Fibroblast of lung (primary cell): ENCODE measurements at regions not wholly inside any gene's neighbourhood (a gene's known extent, or its start where the extent isn't known, plus 50 kb on each side); places are given as distances from the start of the nearest gene placed in this dataset.

ENCODE experiments used
- DNase-seq, 2 donors: peaks; one replicate each; pipeline versions ENCODE4 v3.0.0 to v3.0.0-alpha.2; 2010; ENCODE audit warnings: low read depth in 2 of 2
- H2AFZ ChIP-seq: 2 replicates; pipeline ENCODE4 v1.5.1; 2012; ENCODE audit warnings: low read length, control low read depth, inconsistent platforms
- H3K27ac ChIP-seq: 2 replicates; pipeline ENCODE4 v1.5.1; 2011; ENCODE audit warnings: low read length, control low read depth; ENCODE audit not compliant: insufficient read depth
- H3K27me3 ChIP-seq: 2 replicates; pipeline ENCODE4 v1.5.1; 2011; ENCODE audit warnings: mild to moderate bottlenecking, low read length; ENCODE audit not compliant: control insufficient read depth, insufficient read depth
- H3K36me3 ChIP-seq: 2 replicates; pipeline ENCODE4 v1.5.1; 2011; ENCODE audit warnings: low read length; ENCODE audit not compliant: control insufficient read depth, insufficient read depth
- H3K4me1 ChIP-seq: 2 replicates; pipeline ENCODE4 v1.5.1; 2011; ENCODE audit warnings: low read length; ENCODE audit not compliant: control insufficient read depth, insufficient read depth; ENCODE audit errors: extremely low read depth
- H3K4me2 ChIP-seq: 2 replicates; pipeline ENCODE4 v1.5.1; 2011; ENCODE audit warnings: low read length, control low read depth; ENCODE audit not compliant: insufficient read depth; ENCODE audit errors: extremely low read depth
- H3K4me3 ChIP-seq, 4 experiments: fragments of 200-600 bp in 1 of 4; sonication (generic) in 1 of 4; replicated peaks in 1 of 4; 2 replicates each; pipeline ENCODE4 v1.5.1; 2011 to 2016; ENCODE audit warnings: low read length in 4 of 4, low read depth in 3 of 4, mild to moderate bottlenecking in 3 of 4, control low read depth in 2 of 4, inconsistent platforms in 1 of 4, mixed read lengths in 1 of 4; ENCODE audit not compliant: insufficient read depth in 1 of 4; ENCODE audit errors: control extremely low read depth in 1 of 4
- H3K79me2 ChIP-seq: 2 replicates; pipeline ENCODE4 v1.5.1; 2012; ENCODE audit warnings: mild to moderate bottlenecking, low read length, inconsistent platforms; ENCODE audit not compliant: control insufficient read depth, insufficient read depth
- H3K9ac ChIP-seq: 2 replicates; pipeline ENCODE4 v1.5.1; 2011; ENCODE audit warnings: mild to moderate bottlenecking, low read length, control low read depth; ENCODE audit not compliant: insufficient read depth
- H3K9me3 ChIP-seq: 2 replicates; pipeline ENCODE4 v1.5.1; 2012; ENCODE audit warnings: low read depth, low read length; ENCODE audit not compliant: control insufficient read depth, insufficient read depth
- H4K20me1 ChIP-seq: 2 replicates; pipeline ENCODE4 v1.5.1; 2011; ENCODE audit warnings: low read length; ENCODE audit not compliant: control insufficient read depth, insufficient read depth; ENCODE audit errors: extremely low read depth
- EZH2 ChIP-seq: IDR thresholded peaks from 2 replicates; pipeline ENCODE4 v1.5.1; 2012; ENCODE audit warnings: low read length, control low read depth, mild to moderate bottlenecking; ENCODE audit errors: missing control alignments
- TF ChIP-seq, protein P1 (sequence below), 2 donors: IDR thresholded peaks in 1 of 2; conservative IDR thresholded peaks in 1 of 2; 1 replicate in 1 of 2; 2 replicates in 1 of 2; pipeline ENCODE4 v1.5.1; 2011 to 2012; ENCODE audit warnings: low read length in 2 of 2, control low read depth in 1 of 2, inconsistent platforms in 1 of 2, low read depth in 1 of 2, mild to moderate bottlenecking in 1 of 2

GRCh38 chr15:93282808-93283207, 193.8 kb upstream of the RGMA start:
- H4K20me1 ChIP-seq = no peaks in the 10 kb centered on the region
- H3K9me3 ChIP-seq = no peaks in the 10 kb centered on the region
- H3K36me3 ChIP-seq = no peaks in the 10 kb centered on the region
- no peak overlapping the region for H3K9ac ChIP-seq
- no peak overlapping the region for H3K27ac ChIP-seq
- H3K79me2 ChIP-seq = no peaks in the 10 kb centered on the region
- DNase-seq = no peak
- no peak overlapping the region for H3K4me2 ChIP-seq
- no peak overlapping the region for H3K4me3 ChIP-seq
- TF ChIP-seq, protein P1, sequence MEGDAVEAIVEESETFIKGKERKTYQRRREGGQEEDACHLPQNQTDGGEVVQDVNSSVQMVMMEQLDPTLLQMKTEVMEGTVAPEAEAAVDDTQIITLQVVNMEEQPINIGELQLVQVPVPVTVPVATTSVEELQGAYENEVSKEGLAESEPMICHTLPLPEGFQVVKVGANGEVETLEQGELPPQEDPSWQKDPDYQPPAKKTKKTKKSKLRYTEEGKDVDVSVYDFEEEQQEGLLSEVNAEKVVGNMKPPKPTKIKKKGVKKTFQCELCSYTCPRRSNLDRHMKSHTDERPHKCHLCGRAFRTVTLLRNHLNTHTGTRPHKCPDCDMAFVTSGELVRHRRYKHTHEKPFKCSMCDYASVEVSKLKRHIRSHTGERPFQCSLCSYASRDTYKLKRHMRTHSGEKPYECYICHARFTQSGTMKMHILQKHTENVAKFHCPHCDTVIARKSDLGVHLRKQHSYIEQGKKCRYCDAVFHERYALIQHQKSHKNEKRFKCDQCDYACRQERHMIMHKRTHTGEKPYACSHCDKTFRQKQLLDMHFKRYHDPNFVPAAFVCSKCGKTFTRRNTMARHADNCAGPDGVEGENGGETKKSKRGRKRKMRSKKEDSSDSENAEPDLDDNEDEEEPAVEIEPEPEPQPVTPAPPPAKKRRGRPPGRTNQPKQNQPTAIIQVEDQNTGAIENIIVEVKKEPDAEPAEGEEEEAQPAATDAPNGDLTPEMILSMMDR (conservative IDR thresholded peaks at IDR 0.05 in 1 of 2, IDR thresholded peaks at IDR 0.05 in 1 of 2; ENCODE audit: low read depth in 1 of 2, low read length in 2 of 2) = no peak
- no peak for TF ChIP-seq EZH2
- H3K27me3 ChIP-seq = no peaks in the 10 kb centered on the region
- H3K4me1 ChIP-seq = no peaks in the 10 kb centered on the region
- H2AFZ ChIP-seq = no peak overlapping the region

DNA sequence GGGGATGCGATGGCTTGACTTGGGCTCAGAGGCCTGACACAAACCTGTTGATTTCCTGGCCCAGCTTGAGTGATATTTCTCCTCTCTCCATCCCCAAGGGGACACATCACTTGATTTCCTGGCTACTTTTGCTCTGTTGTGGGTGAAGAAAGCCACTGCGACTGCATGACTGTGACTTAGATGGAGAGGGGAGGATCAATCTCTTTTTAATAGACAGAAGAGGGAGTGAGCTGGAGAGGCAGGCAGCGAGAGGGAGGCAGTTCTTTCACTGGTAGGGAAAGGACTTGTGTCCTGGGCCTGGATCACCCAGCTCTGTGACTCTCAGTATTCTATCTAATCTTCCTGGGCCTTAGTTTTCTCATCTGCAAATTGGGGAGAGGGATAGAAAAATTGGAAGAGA, 189.8 kb upstream of the RGMA start:
- DNase-seq = no peak
- no peaks in the 10 kb centered on the region for H3K4me1 ChIP-seq
- no peaks in the 10 kb centered on the region for H3K27me3 ChIP-seq
- H4K20me1 ChIP-seq = no peaks in the 10 kb centered on the region
- H3K4me2 ChIP-seq = no peak overlapping the region
- H3K9me3 ChIP-seq = no peaks in the 10 kb centered on the region
- no peak overlapping the region for H3K27ac ChIP-seq
- no peaks in the 10 kb centered on the region for H3K79me2 ChIP-seq
- H3K4me3 ChIP-seq = no peak overlapping the region
- no peaks in the 10 kb centered on the region for H3K36me3 ChIP-seq
- H3K9ac ChIP-seq = no peak overlapping the region
- no peak overlapping the region for H2AFZ ChIP-seq
- TF ChIP-seq, protein P1 (conservative IDR thresholded peaks at IDR 0.05 in 1 of 2, IDR thresholded peaks at IDR 0.05 in 1 of 2; ENCODE audit: low read depth in 1 of 2, low read length in 2 of 2) = no peak
- TF ChIP-seq EZH2 = no peak

DNA sequence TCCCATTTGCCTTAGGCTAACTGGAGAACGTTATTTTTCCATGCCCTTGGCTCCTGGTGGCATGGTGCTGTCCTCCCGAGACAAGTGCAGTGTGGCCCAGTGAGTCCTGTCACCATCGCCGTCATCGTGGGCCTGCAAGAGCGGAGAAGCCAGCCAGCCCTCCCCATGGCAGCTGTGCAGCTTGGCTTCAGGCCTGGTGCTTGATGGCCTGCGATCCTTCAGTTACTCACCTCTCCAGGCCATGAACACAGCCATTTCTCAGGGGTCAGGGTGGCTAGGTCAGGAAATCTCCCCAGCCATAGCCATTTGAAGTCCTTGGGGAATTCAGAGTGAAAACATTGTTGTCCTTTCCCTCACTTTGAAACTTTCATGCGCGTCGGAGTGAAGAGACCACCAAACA, 189.0 kb upstream of the RGMA start:
- H2AFZ ChIP-seq = no peak overlapping the region
- H3K79me2 ChIP-seq = no peaks in the 10 kb centered on the region
- H3K4me1 ChIP-seq = no peaks in the 10 kb centered on the region
- no peaks in the 10 kb centered on the region for H3K9me3 ChIP-seq
- TF ChIP-seq, protein P1 (conservative IDR thresholded peaks at IDR 0.05 in 1 of 2, IDR thresholded peaks at IDR 0.05 in 1 of 2; ENCODE audit: low read depth in 1 of 2, low read length in 2 of 2) = no peak
- TF ChIP-seq EZH2 = no peak
- H3K27me3 ChIP-seq = no peaks in the 10 kb centered on the region
- no peak overlapping the region for H3K27ac ChIP-seq
- no peak overlapping the region for H3K4me3 ChIP-seq
- H3K36me3 ChIP-seq = no peaks in the 10 kb centered on the region
- DNase-seq = no peak
- H4K20me1 ChIP-seq = no peaks in the 10 kb centered on the region
- no peak overlapping the region for H3K9ac ChIP-seq
- H3K4me2 ChIP-seq = no peak overlapping the region
